Duodenal mucosa (tissue), 2 donors: ENCODE measurements at regions not wholly inside any gene's neighbourhood (a gene's known extent, or its start where the extent isn't known, plus 50 kb on each side); places are given as distances from the start of the nearest gene placed in this dataset.

Source experiments
- H3K27ac ChIP-seq: one replicate; pipeline ENCODE4 v1.7.0; 2013; ENCODE audit warnings: low read depth, low read length
- H3K27me3 ChIP-seq, 2 donors: one replicate each; pipeline ENCODE4 v1.7.0; 2013; ENCODE audit warnings: low read length in 2 of 2, control low read depth in 1 of 2; ENCODE audit not compliant: insufficient read depth in 2 of 2, control insufficient read depth in 1 of 2
- H3K36me3 ChIP-seq, 2 donors: one replicate each; pipeline ENCODE4 v1.7.0; 2013; ENCODE audit warnings: low read length in 2 of 2, control low read depth in 1 of 2; ENCODE audit not compliant: insufficient read depth in 2 of 2, control insufficient read depth in 1 of 2
- H3K4me1 ChIP-seq, 2 donors: one replicate each; pipeline ENCODE4 v1.7.0; 2013; ENCODE audit warnings: low read length in 2 of 2, control low read depth in 1 of 2; ENCODE audit not compliant: insufficient read depth in 2 of 2, control insufficient read depth in 1 of 2
- H3K4me3 ChIP-seq, 2 donors: one replicate each; pipeline ENCODE4 v1.7.0; 2013; ENCODE audit warnings: low read length in 2 of 2, low read depth in 1 of 2
- H3K9ac ChIP-seq, 2 donors: one replicate each; pipeline ENCODE4 v1.7.0; 2013; ENCODE audit warnings: low read length in 2 of 2, low read depth in 1 of 2
- H3K9me3 ChIP-seq, 2 donors: one replicate each; pipeline ENCODE4 v1.7.0; 2013; ENCODE audit warnings: low read length in 2 of 2, control low read depth in 1 of 2; ENCODE audit not compliant: control insufficient read depth in 1 of 2

DNA sequence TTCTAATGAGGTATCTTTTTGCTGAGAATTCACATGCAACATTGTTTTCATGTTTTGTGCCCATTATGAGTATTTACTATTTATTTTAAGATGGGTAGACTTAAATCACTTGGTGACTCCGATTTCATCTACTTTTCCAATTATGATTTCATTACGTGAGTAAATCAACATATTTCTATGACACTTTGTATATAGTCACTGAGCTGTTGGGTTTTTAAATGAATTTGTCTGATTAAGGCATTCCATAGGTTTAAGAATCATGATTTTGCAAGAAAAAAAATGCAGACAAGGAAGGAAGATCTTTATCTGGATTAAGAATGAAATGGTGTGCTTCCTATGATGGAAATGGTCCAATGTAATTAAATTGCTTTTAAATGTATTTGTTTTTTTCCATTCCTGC, 661.9 kb downstream of the ANXA1 start:
- Histone ChIP-seq H3K4me1 (no peaks in the 10 kb centered on the region), H3K9me3 (no peaks in the 10 kb centered on the region), H3K9ac (no peak overlapping the region), H3K27me3 (no peaks in the 10 kb centered on the region), H3K27ac (no peak overlapping the region), H3K4me3 (no peak overlapping the region), H3K36me3 (no peaks in the 10 kb centered on the region)

DNA sequence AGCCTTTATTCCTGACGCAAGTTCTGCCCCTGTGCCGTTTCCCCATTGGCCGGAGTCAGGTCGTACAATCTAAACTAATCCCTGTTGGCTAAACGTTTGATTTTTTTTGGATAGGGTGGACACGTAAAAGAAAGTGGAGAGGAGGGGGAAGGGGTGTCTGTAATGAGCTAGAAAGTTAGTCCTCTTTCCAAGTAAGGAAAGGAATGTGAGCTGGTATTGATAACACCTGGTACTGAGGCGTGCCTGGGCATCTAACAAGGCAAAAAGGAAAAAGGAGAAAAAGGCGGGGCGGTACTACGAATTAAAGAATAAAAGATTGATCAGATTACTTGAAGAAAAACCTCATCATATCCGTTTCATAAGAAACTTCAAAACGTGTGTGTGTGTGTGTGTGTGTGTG, 665.2 kb downstream of the ANXA1 start:
- Histone ChIP-seq H3K4me3 (no peak overlapping the region), H3K36me3 (no peaks in the 10 kb centered on the region), H3K27ac (no peak overlapping the region), H3K9me3 (no peaks in the 10 kb centered on the region), H3K9ac (no peak overlapping the region), H3K27me3 (no peaks in the 10 kb centered on the region), H3K4me1 (no peaks in the 10 kb centered on the region)

DNA sequence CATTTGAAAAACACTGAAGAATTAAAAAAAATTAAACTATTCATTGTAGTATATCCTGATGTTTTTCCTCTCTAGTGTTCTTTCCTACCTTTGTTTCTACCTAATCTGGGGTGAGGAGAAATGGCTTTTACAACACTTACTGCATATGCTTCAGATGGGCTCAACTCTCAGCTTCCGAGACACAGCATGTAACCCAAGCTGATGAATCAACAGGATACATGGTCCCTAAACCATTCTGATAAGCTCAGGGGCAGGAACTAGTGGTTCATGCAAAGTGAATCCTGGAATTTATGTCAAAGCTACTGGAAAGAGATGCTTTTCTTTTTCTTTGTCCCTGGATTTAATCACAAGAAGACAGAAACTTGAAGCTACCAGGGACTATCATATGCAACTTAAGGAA, 672.5 kb upstream of the RORB start:
- H3K27ac ChIP-seq: no peak overlapping the region
- H3K9me3 ChIP-seq: no peaks in the 10 kb centered on the region
- H3K9ac ChIP-seq: no peak overlapping the region
- no peaks in the 10 kb centered on the region for H3K36me3 ChIP-seq
- H3K4me1 ChIP-seq: no peaks in the 10 kb centered on the region
- H3K27me3 ChIP-seq: no peaks in the 10 kb centered on the region
- no peak overlapping the region for H3K4me3 ChIP-seq

DNA sequence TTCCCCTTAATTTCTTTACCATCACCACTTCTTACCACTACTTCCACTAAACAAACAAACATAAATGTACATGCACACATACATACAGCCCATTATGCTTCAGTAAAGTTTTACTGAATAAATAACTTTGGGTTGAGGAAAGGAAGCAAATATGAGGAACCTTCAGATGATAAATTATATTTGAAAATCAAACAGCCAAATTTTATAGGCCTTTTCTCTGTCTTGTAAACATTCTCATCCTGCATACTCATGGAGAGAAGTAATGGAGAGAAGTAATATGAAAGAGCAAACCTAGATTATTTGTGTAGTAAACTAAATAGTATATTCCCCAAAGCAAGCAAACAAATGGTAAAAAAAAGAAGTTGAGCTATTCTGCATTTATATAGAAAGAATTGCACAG, 658.3 kb upstream of the RORB start:
- H3K4me1 ChIP-seq: no peaks in the 10 kb centered on the region
- H3K36me3 ChIP-seq: no peaks in the 10 kb centered on the region
- H3K27ac ChIP-seq: no peak overlapping the region
- H3K9me3 ChIP-seq: no peaks in the 10 kb centered on the region
- no peak overlapping the region for H3K4me3 ChIP-seq
- H3K27me3 ChIP-seq: no peaks in the 10 kb centered on the region
- H3K9ac ChIP-seq: no peak overlapping the region

DNA sequence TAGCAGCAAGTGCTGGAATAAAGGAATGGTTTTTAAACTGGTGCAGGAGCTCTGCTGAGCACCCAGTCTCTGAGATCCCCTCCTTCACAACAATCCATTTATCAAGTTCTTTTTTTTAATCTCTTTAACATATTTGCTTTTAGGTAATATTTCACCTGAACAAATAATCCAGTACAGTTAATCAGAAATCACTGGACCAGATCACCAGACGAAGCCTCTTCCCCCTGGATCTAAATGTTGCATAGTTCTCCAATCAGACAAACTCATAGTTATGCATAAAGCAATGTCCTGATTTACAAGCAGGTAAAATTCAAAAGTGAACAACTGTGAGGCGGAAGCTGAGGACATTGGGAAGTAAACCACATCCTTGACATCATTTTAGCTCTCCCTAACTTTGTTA, 657.7 kb upstream of the RORB start:
- Histone ChIP-seq H3K27ac (no peak overlapping the region), H3K27me3 (no peaks in the 10 kb centered on the region), H3K4me1 (no peaks in the 10 kb centered on the region), H3K9ac (no peak overlapping the region), H3K9me3 (no peaks in the 10 kb centered on the region), H3K4me3 (no peak overlapping the region), H3K36me3 (no peaks in the 10 kb centered on the region)

DNA sequence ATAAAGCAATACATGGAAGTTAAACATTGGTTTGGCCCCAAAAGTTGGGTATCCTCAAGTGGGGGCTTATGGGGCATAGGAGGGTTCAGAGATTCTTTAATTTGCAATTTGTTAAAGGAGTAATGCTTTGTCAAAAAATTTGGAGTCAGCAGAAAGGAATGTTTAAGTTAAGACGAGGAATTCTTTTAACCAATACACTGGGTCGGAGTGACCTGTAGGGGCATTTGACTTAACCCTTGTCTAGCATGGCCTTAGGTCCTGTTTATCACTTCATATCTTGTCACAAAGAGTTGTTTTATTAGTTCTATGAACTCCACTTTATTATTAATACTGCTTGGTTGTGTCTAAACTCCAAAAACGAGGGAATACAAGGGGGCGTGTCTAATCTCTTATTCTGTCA, 656.1 kb upstream of the RORB start:
- H3K4me3 ChIP-seq: no peak overlapping the region
- H3K27me3 ChIP-seq: no peaks in the 10 kb centered on the region
- H3K36me3 ChIP-seq: no peaks in the 10 kb centered on the region
- H3K27ac ChIP-seq: no peak overlapping the region
- no peaks in the 10 kb centered on the region for H3K9me3 ChIP-seq
- no peak overlapping the region for H3K9ac ChIP-seq
- no peaks in the 10 kb centered on the region for H3K4me1 ChIP-seq

DNA sequence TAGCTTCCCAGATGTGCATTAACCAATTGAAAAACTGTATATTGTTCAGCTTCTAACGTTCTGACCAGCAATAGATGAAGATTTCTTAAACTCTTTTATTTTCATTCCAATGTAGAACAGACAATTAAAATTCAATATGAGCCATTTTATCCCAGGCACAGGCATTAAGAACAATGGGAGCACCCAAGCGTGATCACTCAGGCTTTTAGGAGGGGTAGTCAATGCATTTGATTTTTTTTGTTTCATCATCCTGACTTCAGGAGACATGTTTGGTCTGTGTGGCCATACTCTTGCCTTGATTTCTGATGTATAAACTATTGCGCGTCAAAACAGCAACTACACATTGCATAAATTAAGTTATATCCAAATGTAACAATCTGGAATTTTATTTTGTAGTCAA, 653.0 kb upstream of the RORB start:
- H3K27ac ChIP-seq: no peak overlapping the region
- no peaks in the 10 kb centered on the region for H3K36me3 ChIP-seq

DNA sequence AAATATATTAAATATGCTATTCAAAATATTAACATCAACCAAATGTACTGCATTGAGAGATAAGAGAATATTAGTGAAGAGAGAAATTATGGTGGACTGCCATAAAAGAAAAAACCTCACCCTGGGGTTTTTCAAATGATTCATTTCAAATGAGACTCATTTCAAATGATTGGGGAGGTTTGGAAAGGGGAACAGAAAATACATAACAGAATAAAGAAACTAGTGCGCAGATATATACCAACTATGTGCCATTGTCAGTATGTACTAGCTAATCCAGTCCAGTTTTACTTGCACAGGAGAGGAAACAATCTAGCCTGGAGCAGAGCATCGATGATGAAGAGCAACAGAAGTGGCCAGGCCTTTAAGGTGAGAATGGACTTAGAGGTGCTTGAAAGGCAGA, 651.6 kb upstream of the RORB start:
- H3K9ac ChIP-seq: no peak overlapping the region
- no peaks in the 10 kb centered on the region for H3K9me3 ChIP-seq
- no peaks in the 10 kb centered on the region for H3K4me1 ChIP-seq
- no peaks in the 10 kb centered on the region for H3K36me3 ChIP-seq
- no peak overlapping the region for H3K27ac ChIP-seq
- H3K4me3 ChIP-seq: no peak overlapping the region
- no peaks in the 10 kb centered on the region for H3K27me3 ChIP-seq

More for the DNA sequence above, 653.0 kb upstream of the RORB start:
- Histone ChIP-seq H3K9me3 (no peaks in the 10 kb centered on the region), H3K9ac (no peak overlapping the region), H3K4me3 (no peak overlapping the region), H3K4me1 (no peaks in the 10 kb centered on the region), H3K27me3 (no peaks in the 10 kb centered on the region)

DNA sequence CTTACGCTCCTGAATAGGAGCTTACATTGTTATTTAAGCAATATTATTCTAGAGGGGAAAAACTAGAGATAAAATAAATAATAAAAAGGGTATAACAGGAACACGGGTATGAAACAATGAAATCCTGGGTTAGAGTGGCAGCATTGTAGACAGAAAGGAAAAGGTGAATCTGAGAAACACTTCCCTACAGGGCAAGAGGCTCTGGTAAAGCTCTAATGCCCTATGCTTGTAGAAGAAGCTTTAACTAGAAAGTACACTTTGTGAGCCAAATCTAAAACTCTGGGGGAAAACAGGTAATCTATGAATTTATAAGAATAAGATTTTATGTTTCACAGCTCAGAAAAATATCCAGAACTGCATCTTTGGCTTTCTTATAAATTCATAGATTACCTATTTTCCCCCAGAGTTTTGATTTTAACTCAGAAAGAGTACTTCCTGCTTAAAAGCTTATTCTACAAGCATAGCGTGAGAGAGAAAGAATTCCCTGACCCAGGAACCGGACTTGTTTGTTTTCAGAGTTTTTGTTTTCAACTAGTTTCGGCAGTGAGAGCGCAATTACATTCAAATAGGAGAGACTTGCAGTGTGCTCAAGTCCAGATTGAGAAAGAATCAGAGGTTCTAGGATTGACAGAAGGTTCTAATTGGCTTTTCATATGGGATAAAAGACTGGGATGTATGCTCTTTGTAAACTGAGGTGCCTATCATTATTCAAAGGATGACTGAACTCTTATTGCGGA, 651.0 kb upstream of the RORB start:
- no peaks in the 10 kb centered on the region for H3K27me3 ChIP-seq

DNA sequence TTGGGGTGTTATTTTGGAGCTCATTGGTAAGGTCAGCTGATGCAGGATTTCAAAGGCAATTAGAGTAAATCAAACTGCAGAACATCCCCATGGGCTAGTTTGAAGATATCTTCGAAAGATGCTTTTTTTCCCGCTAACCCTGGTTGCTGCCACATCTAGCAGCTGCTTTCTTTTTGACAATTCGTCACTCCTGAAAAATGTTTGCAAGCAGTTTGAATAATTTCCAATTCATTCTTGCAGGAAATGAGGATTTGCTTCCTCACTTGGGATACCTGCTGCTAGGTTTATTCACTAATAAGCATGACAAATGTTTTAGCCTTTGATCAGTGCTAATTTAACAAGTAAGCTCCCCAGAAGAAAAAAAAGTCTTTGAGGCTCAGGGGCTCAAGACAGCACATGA, 649.6 kb upstream of the RORB start:
- H3K9ac ChIP-seq: no peak overlapping the region
- H3K27ac ChIP-seq: no peak overlapping the region
- H3K9me3 ChIP-seq: no peaks in the 10 kb centered on the region
- no peaks in the 10 kb centered on the region for H3K36me3 ChIP-seq
- no peak overlapping the region for H3K4me3 ChIP-seq
- H3K27me3 ChIP-seq: no peaks in the 10 kb centered on the region
- no peaks in the 10 kb centered on the region for H3K4me1 ChIP-seq

More for the DNA sequence above, 651.0 kb upstream of the RORB start:
- Histone ChIP-seq H3K4me1 (no peaks in the 10 kb centered on the region), H3K27ac (no peak overlapping the region), H3K9ac (no peak overlapping the region), H3K4me3 (no peak overlapping the region), H3K36me3 (no peaks in the 10 kb centered on the region), H3K9me3 (no peaks in the 10 kb centered on the region)

DNA sequence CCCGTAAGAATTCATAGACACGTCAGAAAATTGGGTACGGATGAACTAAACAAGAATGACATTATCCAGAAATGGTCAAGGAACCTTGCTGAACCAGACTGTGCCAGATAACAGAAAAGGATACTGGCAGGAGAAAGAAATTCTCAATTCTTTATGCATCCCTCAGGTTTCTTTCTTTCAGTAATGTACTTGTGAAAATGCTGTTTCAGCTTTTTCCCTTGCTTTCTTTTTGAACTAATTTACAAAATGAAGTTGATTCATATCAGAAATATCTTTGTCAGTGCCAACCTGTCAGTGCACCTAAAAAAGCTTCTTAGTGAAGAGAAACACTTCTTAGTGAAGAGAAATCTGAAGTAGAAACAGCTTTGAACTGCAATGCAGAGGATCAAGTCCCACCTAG, 643.6 kb upstream of the RORB start:
- no peaks in the 10 kb centered on the region for H3K27me3 ChIP-seq
- H3K36me3 ChIP-seq: no peaks in the 10 kb centered on the region
- no peaks in the 10 kb centered on the region for H3K9me3 ChIP-seq
- no peak overlapping the region for H3K27ac ChIP-seq
- H3K4me1 ChIP-seq: no peaks in the 10 kb centered on the region
- H3K9ac ChIP-seq: no peak overlapping the region
- H3K4me3 ChIP-seq: no peak overlapping the region
